Thymus (tissue), 11 donors: ENCODE measurements at regions not wholly inside any gene's neighbourhood (a gene's known extent, or its start where the extent isn't known, plus 50 kb on each side); places are given as distances from the start of the nearest gene placed in this dataset.
"Not testable (repeated sequence)": the region's sequence is repeated elsewhere in the genome, so short reads cannot be mapped to it uniquely, and the experiment has no call there.

ENCODE experiments used
- DNase-seq, 9 donors: peaks; one replicate each; pipeline ENCODE4 v3.0.0-alpha.2; 2013; ENCODE audit warnings: low spot score in 9 of 9, low read depth in 6 of 9, missing footprints in 1 of 9
- H3K27ac ChIP-seq, 2 donors: one replicate each; pipeline ENCODE4 v1.5.1; 2013; ENCODE audit warnings: control low read depth in 1 of 2, low read depth in 1 of 2, low read length in 1 of 2, mild to moderate bottlenecking in 1 of 2, moderate library complexity in 1 of 2
- H3K27me3 ChIP-seq, 2 donors: one replicate each; pipeline ENCODE4 v1.5.1; 2013; ENCODE audit warnings: low read length in 1 of 2; ENCODE audit not compliant: control insufficient read depth in 2 of 2, insufficient read depth in 1 of 2
- H3K36me3 ChIP-seq, 2 donors: one replicate each; pipeline ENCODE4 v1.5.1; 2013; ENCODE audit warnings: low read length in 1 of 2, mild to moderate bottlenecking in 1 of 2, moderate library complexity in 1 of 2; ENCODE audit not compliant: control insufficient read depth in 2 of 2, insufficient read depth in 2 of 2
- H3K4me1 ChIP-seq, 2 donors: one replicate each; pipeline ENCODE4 v1.5.1; 2013; ENCODE audit warnings: low read length in 2 of 2; ENCODE audit not compliant: control insufficient read depth in 2 of 2, insufficient read depth in 2 of 2
- H3K4me3 ChIP-seq, 2 donors: one replicate each; pipeline ENCODE4 v1.5.1; 2013; ENCODE audit warnings: low read length in 2 of 2, control low read depth in 1 of 2, mild to moderate bottlenecking in 1 of 2
- H3K9me3 ChIP-seq, 2 donors: one replicate each; pipeline ENCODE4 v1.5.1; 2013; ENCODE audit warnings: low read length in 1 of 2, mild to moderate bottlenecking in 1 of 2; ENCODE audit not compliant: control insufficient read depth in 2 of 2, insufficient read depth in 1 of 2
- WGBS: extraction: QIAGEN DNeasy Blood & Tissue Kit; methylation state at CpG from one replicate; pipeline ENCODE4 v1.1.7; 2013; 5-methylcytosine and 5-hydroxymethylcytosine counted together
- donor health status: healthy.

DNA sequence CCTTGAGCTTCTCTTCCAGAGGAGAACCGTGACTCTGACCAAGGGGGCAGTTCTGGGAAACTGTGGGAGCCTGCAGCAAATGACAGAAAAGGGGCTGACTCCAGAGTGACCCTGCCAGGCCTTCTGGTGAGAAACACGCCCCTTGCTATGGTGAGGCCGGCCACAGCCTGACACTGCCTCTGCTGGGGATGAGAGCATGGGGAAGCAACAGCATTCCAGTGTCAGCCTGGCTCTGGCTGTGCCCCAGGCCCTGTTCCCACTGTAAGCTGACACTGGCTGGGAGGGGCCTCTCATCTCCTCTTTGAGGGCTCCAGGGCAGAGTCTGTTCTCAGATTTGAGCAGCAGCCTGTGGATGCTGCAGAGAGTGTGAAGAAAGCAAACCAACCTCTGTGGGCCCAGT, 180.0 kb upstream of the IL12B start:
- no peaks in the 10 kb centered on the region for H3K9me3 ChIP-seq
- 90% methylated on average over 3 of the region's 3 CpGs for WGBS
- no peaks in the 10 kb centered on the region for H3K27me3 ChIP-seq
- H3K36me3 ChIP-seq: no peaks in the 10 kb centered on the region
- H3K27ac ChIP-seq: no peak overlapping the region
- no peak for DNase-seq
- H3K4me1 ChIP-seq: no peaks in the 10 kb centered on the region
- no peak overlapping the region for H3K4me3 ChIP-seq

DNA sequence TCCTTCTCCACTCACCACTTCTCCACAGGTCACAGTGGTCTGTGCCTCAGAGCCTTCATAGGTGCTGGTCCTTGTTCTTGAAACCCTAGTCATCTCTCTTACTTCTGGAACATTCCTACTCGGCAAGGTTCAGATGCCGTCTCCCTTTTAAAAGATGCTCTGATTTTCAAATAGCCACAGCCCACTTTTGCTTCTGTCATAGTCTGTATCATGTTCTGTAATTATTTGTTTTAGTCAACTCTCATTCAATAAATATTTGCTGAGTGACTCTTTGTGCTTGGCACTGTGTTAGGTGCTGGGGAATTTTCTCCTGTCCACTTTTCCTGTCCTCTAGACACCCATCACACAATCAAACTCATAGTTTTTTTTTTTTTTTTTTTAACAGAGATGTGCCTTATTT, 181.3 kb upstream of the IL12B start:
- H3K4me3 ChIP-seq: no peak overlapping the region
- DNase-seq: no peak
- WGBS: 100% methylated on average over 2 of the region's 2 CpGs
- no peaks in the 10 kb centered on the region for H3K27me3 ChIP-seq
- no peak overlapping the region for H3K27ac ChIP-seq
- no peaks in the 10 kb centered on the region for H3K9me3 ChIP-seq
- no peaks in the 10 kb centered on the region for H3K4me1 ChIP-seq
- no peaks in the 10 kb centered on the region for H3K36me3 ChIP-seq

DNA sequence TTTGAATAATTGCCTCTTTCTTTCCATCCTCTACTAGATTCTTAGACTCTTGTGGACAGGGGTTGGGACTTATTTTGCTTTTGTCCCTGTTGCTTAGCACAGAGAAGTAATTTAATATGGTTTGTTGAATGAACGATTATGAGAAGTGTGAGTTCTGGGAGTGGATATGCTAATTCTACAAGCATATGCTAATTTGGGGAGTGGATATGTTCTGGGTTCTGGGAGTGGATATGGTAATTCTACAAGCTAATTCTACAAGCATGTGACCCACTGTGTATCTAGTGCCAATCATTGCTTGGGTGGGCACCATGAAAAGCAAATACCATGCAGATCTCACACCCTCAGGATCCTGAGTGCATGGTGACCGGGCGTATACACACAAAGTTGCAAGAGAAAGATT, 181.8 kb upstream of the IL12B start:
- Histone ChIP-seq H3K9me3 (no peaks in the 10 kb centered on the region), H3K27ac (no peak overlapping the region), H3K27me3 (no peaks in the 10 kb centered on the region), H3K36me3 (no peaks in the 10 kb centered on the region), H3K4me3 (no peak overlapping the region), H3K4me1 (no peaks in the 10 kb centered on the region)
- DNase-seq: no peak
- 93% methylated on average over 3 of the region's 3 CpGs for WGBS

DNA sequence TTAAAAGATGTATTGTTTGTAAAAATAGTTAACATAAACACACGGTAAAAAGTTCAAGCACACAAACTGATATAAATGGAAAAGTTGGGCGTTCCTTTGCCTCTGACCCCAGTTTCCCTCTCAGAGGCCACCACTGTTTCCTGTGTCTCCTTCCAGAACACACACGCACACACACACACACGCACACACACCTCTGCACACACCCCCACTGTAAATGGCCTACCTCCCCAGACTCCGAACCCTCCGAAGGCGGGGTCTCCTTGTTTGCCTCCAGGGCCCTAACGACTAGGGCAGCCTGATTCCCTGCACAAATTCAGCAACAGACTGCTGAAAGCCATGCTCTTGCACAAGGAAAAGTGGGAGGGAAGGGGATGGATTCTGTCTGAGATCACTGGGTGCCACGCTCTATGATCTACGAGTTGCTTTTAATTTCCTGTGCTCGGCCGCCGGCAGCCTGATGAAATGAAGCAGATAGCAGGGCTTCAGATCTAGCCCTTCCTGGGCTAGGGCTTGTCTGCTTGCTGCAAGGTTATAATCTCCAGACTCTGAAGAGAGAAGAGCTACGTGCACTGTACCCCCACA, 184.0 kb upstream of the IL12B start:
- no peaks in the 10 kb centered on the region for H3K27me3 ChIP-seq
- H3K36me3 ChIP-seq: no peaks in the 10 kb centered on the region
- no peak for DNase-seq
- H3K4me1 ChIP-seq: no peaks in the 10 kb centered on the region
- 92% methylated on average over 14 of the region's 14 CpGs for WGBS
- no peak overlapping the region for H3K27ac ChIP-seq
- H3K4me3 ChIP-seq: no peak overlapping the region
- H3K9me3 ChIP-seq: no peaks in the 10 kb centered on the region

DNA sequence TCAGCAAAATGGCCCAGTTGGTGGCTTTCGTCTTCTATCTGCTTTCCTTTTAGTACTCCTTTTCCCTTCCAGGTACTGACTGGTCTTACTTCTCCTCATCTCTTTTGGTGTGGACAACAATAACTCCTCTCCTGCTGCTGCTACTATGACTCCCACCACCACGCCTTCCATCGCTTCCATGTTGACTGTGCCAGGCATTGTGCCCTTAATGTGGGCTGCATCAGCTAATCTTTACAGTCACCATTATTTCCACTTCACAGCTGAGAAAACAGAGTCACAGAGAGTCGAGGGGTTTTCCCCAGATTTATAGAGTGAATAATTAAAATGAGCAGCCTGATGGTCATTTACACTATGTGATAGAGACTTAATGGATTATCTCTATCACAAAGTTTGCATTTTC, 184.9 kb upstream of the IL12B start:
- Histone ChIP-seq H3K4me1 (no peaks in the 10 kb centered on the region), H3K27me3 (no peaks in the 10 kb centered on the region), H3K9me3 (no peaks in the 10 kb centered on the region), H3K4me3 (no peak overlapping the region), H3K36me3 (no peaks in the 10 kb centered on the region), H3K27ac (no peak overlapping the region)
- WGBS: 89% methylated on average over 4 of the region's 4 CpGs
- DNase-seq: no peak

DNA sequence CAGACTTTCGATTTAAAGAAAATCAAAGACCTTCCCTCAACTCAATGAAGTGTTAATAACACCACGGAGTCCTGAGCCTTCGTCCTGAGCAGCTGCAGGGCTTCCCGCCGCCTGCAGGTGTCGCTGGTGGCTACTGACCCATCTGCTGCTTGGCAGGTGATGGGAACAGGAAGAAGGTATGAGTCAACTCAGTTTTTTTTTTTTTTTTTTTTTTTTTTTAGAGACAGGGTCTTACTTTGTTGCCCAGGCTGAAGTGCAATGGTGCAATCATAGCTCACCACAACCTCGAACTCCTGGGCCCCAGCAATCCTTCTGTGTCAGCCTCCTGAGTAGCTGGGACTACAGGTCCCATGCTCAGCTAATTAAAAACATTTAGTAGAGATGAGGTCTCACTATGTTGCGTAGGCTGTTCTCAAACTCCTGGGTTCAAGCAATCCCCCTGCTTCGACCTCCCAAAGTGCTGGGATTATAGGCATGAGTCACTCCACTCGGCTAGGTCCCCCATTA, 185.7 kb upstream of the IL12B start:
- Histone ChIP-seq H3K27me3 (no peaks in the 10 kb centered on the region), H3K27ac (no peak overlapping the region), H3K36me3 (no peaks in the 10 kb centered on the region), H3K4me1 (no peaks in the 10 kb centered on the region), H3K9me3 (no peaks in the 10 kb centered on the region), H3K4me3 (no peak overlapping the region)
- 39% methylated on average over 10 of the region's 10 CpGs for WGBS
- DNase-seq: peak; percentile 9 to 71 (median 36)

DNA sequence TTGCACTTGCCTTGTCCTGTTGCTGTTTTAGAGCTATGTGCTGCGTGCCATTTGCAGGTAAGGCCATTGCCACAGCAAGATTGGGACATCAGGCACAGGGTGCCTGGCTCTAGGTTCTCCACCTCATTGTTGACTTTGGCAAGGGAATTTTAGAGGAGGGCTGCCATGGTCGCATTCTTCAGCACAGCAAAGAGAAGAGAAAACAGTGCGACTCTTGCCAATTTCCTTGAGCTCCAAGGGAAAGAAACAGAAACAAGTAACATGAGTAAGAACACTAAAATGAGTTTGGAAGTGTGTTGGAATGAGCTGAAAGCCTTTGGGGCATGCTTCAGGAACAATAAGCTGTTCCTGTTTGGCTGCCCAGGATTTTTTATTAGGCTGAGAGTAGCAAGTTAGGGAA, 188.1 kb upstream of the IL12B start:
- Histone ChIP-seq H3K27ac (no peak overlapping the region), H3K27me3 (no peaks in the 10 kb centered on the region), H3K4me1 (no peaks in the 10 kb centered on the region), H3K9me3 (no peaks in the 10 kb centered on the region), H3K4me3 (no peak overlapping the region), H3K36me3 (no peaks in the 10 kb centered on the region)
- no peak for DNase-seq
- 91% methylated on average over 3 of the region's 3 CpGs for WGBS

DNA sequence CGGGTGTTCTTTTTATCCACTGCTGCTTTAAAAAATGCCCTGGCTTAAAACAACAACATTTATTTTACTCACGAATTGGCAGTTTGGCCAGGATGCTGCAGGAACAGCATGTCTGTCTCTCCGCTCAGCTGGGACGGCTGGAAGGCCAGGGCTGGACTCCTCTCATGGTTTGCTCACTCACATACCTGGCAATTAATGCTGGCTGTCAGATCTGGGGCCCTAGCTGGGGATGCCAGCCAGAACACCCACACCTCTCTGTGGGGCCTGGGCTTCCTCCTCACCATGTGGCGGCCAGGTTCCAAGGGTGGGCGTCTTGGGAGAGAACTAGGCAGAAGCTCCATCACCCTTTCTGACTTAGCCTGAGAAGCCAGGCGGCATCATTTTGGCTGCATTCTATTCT, 189.1 kb upstream of the IL12B start:
- no peak overlapping the region for H3K27ac ChIP-seq
- WGBS: 84% methylated on average over 7 of the region's 7 CpGs
- H3K4me3 ChIP-seq: no peak overlapping the region
- H3K36me3 ChIP-seq: no peaks in the 10 kb centered on the region
- no peaks in the 10 kb centered on the region for H3K9me3 ChIP-seq
- no peaks in the 10 kb centered on the region for H3K27me3 ChIP-seq
- H3K4me1 ChIP-seq: no peaks in the 10 kb centered on the region
- no peak for DNase-seq

DNA sequence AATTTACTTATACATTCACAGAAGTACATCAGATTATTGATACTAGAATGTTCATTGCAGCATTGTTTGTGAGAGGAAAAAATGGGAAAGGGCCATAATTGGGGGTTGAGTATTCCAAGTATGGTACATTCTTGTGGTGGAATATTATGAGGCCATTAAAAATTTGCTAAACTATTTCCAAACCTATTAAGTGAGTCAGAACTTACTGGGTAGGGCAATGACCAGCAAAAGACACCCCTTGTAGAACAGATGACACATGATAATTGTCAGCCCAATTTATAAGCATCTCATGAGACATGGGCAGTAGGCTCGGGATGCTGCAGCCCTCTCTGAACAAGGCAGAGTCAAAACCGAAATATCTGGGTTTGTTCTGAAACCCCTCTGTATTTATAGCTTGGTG, 192.6 kb upstream of the IL12B start:
- no peak overlapping the region for H3K27ac ChIP-seq
- no peaks in the 10 kb centered on the region for H3K4me1 ChIP-seq
- H3K9me3 ChIP-seq: no peaks in the 10 kb centered on the region
- no peak overlapping the region for H3K4me3 ChIP-seq
- no peak for DNase-seq
- 98% methylated on average over 2 of the region's 2 CpGs for WGBS
- no peaks in the 10 kb centered on the region for H3K27me3 ChIP-seq
- H3K36me3 ChIP-seq: no peaks in the 10 kb centered on the region

DNA sequence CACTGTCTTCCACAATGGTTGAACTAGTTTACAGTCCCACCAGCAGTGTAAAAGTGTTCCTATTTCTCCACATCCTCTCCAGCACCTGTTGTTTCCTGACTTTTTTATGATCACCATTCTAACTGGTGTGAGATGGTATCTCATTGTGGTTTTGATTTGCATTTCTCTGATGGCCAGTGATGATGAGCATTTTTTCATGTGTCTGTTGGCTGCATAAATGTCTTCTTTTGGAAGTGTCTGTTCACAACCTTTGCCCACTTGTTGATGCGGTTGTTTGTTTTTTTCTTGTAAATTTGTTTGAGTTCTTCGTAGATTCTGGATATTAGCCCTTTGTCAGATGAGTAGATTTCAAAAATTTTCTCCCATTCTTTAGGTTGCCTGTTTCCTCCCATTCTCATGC, 194.0 kb upstream of the IL12B start:
- not testable (repeated sequence) for H3K27me3 ChIP-seq, H3K4me1 ChIP-seq, DNase-seq, H3K36me3 ChIP-seq, H3K27ac ChIP-seq, H3K4me3 ChIP-seq, H3K9me3 ChIP-seq
- WGBS: 96% methylated on average over 2 of the region's 2 CpGs
